Stimulated activated CD8-positive, alpha-beta memory T cell treated with anti-CD3 and anti-CD28 coated beads, Interleukin-4, amount 100 ng/mL, for 24 hours (primary cell): ENCODE measurements at regions not wholly inside any gene's neighbourhood (a gene's known extent, or its start where the extent isn't known, plus 50 kb on each side); places are given as distances from the start of the nearest gene placed in this dataset.
"Not testable (repeated sequence)": the region's sequence is repeated elsewhere in the genome, so short reads cannot be mapped to it uniquely, and the experiment has no call there.

ENCODE experiments used
- DNase-seq: peaks from one replicate; pipeline ENCODE4 v3.0.0-alpha.2; 2020; ENCODE audit warnings: low read depth

- DNase-seq = no peak
These were observed 61.9 kb upstream of the LANCL2 start for GRCh38 chr7:55303220-55303619.

DNA sequence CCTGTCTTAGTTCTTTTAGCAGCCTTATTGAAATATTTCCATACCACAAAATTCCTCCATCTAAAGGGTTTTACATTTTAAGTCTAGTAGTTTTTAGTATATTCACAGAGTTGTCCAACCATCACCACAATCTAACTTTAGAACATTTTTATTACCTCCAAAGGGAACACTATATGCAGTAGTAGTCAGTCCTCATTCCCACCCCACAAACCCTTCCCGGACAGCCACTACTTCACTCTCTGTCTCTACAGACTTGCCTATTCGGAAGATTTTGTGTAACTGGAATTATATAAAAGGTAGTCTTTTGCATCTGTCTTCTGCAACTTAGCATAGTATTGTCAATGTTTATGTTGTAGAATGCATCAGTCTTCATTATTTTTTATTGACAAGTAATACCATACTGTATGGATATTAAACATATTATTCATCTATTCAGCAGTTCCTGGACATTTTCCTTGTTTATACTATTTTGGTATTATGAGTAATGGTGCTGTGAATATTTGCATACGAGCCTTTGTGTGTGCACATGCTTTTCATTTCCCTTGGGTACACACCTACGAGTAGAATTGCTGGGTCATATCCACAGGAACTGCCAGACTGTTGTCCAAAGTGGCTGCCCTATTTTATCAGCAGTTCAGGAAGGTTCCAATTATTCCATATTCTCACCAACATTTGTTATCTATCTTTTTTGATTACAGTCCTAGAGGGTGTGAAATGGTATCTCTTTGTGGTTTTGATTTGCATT, 60.9 kb upstream of the LANCL2 start:
- DNase-seq = no peak

GRCh38 chr7:55305135-55305534, 60.0 kb upstream of the LANCL2 start:
- no peak for DNase-seq

GRCh38 chr7:55306331-55306730, 58.8 kb upstream of the LANCL2 start:
- no peak for DNase-seq

GRCh38 chr7:55307123-55307916, 57.8 kb upstream of the LANCL2 start:
- DNase-seq = no peak

- DNase-seq = no peak
These were observed 56.8 kb upstream of the LANCL2 start for GRCh38 chr7:55308186-55308929.

DNA sequence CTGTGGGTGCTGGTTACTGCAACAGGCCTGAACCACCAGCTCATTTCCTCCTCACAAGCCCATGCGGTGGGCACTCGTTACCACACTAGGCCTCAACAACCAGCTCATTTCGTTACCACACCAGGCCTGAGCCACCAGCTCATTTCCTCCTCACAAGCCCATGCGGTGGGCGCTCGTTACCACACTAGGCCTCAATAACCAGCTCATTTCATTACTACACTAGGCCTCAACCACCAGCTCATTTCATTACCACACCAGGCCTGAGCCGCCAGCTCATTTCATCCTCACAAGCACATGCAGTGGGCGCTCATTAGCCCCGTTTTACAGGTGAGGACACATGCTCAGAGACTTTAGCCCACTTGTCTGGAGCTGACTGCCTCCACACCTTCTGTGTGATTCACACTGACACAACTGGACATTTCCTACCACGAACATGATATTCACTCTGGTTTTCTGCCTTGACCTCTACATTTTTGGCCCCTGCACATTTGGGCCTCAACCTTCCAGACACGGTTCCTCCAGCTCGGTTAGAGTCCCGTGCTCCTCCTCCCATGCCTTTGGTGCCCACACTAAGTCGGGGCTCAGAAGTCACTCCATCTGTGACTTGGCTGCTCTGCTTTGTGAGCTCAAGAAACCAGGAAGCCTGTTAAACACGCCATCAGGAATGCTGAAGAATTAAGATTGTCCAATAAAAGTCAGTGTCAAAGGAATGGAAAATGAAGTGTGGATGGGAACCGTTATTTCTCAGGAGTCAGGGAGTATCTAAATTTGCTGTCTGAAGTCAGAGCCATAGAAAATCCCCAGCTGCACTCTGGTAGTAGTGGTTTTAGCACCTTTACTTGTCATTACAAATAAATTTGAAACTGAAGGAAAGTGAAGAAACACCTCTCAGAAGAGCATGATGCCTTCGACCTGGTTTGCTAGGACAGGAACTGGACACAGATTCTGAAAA, 55.8 kb upstream of the LANCL2 start:
- DNase-seq = peak; percentile 58

GRCh38 chr7:55310287-55311025, 54.7 kb upstream of the LANCL2 start:
- DNase-seq = no peak

GRCh38 chr7:55311892-55312291, 53.2 kb upstream of the LANCL2 start:
- DNase-seq = not testable (repeated sequence)

GRCh38 chr7:55313671-55314070, 51.5 kb upstream of the LANCL2 start:
- DNase-seq = not testable (repeated sequence)

DNA sequence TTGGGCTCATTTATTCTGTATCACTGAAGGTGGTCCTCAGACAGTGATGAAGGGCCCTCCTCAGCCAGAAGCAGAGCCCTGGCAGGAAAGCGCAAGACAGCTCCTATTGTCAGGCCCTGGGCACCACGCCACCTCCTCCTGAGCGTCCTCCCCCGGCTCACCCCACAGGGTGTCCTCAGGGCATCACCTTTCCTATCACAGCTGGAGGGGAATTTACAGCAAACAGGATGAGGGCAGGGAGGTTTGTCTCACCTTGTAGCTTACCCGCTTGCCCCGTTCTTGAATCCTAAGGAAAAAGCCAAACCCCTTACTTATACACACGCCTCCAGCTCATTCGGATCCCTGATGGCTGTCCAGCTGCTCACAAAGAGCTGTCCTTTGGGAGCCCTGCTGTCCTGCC, 50.2 kb upstream of the LANCL2 start:
- DNase-seq = no peak
